AG20443 (cell line): ENCODE measurements at regions not wholly inside any gene's neighbourhood (a gene's known extent, or its start where the extent isn't known, plus 50 kb on each side); places are given as distances from the start of the nearest gene placed in this dataset.

Experiments used
- DNase-seq: peaks from one replicate; pipeline ENCODE4 v3.0.0; 2012; ENCODE audit warnings: low spot score, mixed read lengths

DNA sequence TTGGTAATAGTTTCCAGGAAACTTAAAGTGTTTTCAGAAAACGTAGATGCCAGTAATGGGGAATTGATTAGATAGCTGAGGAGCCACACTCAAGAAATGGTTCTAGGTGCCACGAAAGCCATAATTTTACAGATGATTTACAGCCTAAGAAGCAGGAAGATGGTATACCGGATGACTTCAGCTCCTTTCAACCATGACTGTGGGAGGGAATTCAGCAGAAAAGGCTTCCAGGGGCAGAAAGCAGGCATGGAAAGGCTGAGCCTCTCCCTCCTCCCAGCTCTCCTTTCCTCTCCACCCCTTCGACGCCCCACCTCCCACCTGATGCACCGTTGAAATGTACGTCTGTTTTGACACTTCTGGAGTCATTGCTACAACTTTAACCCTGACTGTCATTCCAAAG, 68.6 kb upstream of the SMIM21 start:
- DNase-seq, result no peak

GRCh38 chr18:75492852-75493251, 65.3 kb upstream of the SMIM21 start:
- peak; percentile 26 for DNase-seq

DNA sequence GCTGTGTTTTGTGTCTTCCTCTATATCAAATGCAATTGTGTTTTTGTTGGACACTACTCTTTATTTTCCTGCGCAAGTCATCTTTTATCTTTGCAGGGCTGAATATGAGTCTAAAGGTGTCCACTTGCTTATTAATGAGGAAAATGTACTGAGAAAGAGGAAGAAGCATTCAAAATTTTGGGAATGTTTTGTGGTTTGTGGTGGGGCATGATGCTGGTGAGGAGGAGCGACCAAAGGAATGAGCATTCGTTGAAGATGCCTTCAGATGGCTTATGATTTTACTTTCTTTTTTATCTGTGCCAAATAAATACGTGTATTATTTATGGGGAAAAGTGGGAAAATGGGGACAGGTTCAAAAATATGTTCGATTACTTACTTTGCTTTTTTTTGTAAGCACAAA, 63.9 kb upstream of the SMIM21 start:
- peak; percentile 24 for DNase-seq

- peak; percentile 84 for DNase-seq
These were observed 62.1 kb upstream of the SMIM21 start for GRCh38 chr18:75489493-75490190.

GRCh38 chr18:75483662-75484061, 56.2 kb upstream of the SMIM21 start:
- no peak for DNase-seq

DNA sequence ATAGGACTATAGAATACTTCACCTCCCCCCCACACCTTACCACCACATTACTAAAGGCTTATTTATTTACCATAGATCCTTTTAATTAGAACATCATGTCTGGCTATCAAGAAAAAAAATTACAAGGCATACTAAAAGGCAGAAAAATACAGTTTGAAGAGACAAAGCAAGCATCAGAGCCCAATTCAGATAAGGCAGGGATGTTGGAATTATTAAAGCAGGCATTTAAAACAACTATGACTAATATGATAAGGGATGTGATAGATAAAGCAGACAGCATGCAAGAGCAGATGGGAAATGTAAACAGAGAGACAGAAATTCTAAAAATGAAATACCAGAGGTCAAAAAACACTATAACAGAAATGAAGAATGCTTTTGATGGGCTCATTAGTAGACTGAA, 55.4 kb upstream of the SMIM21 start:
- no peak for DNase-seq

DNA sequence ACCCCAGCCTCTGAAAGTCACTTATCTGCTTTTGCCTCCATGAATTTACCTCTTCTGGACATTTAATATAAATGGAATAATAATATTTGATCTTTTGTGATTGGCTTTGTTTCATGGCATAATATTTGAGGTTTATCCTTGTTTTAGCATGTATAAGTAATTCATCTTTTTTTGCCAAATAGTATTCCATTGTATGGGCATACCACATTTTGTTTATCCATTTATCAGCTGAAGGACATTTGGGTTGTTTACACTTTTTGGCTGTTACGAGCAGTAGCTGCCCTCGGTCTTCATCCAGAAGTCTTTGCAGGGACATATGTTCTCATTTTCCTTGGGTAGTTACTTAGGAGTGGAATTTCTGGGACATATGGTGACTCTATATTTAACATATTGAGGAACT, 53.0 kb upstream of the SMIM21 start:
- DNase-seq, result no peak

- peak; percentile 53 for DNase-seq
These were observed 51.7 kb upstream of the SMIM21 start for GRCh38 chr18:75478996-75479880.

DNA sequence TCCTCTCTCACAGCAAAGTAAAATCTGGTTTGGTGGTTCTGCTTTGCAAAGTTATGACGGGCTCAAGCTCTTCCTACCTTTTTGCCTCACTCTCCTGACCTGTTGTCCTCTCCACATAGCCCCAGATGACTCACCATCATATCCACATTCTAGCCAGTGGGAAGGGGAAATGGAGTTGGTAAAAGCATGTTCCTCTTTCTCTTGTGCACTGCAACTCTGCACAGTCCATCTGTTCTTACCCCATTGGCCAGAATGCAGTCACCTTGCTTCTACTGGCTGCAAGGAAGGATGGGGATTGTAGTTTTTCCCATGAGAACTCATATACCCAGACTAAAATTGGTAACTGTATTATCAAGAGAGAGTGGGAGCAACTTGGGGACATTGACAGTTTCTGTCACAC, 50.4 kb upstream of the SMIM21 start:
- DNase-seq, result no peak
